PC-9 (cell line): ENCODE measurements at regions not wholly inside any gene's neighbourhood (a gene's known extent, or its start where the extent isn't known, plus 50 kb on each side); places are given as distances from the start of the nearest gene placed in this dataset.

ENCODE experiments used
- EZH2 ChIP-seq: fragments of 200-600 bp; sonication (generic); IDR thresholded peaks from 2 replicates; pipeline ENCODE4 v1.8.0; 2017; ENCODE audit warnings: antibody characterized with exemption, low read depth
- TF ChIP-seq, protein P1 (sequence below): fragments of 200-600 bp; sonication (generic); conservative IDR thresholded peaks from 2 replicates; pipeline ENCODE4 v1.6.1; 2017; ENCODE audit warnings: mixed run types, antibody characterized with exemption, mild to moderate bottlenecking, moderate library complexity

DNA sequence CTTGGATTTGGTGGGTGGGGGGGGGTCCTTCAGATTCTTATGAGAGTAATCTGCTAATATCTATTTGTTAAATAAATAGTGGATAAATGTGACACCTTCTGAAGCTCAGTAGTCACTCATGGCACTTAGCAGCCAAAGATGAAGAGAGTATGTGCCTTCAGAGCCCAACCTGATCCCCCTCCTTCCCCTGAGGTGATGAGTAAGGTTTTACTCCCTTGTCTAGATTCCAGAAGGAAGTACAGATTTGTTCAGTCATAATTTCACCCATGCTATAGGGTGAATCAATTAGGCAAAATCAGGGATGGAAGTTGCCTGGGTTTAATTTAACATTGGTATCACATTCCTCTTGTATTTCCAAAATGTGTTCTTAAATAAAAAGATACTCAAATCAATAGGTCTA, 340.3 kb upstream of the ATP2B1 start:
- TF ChIP-seq, protein P1, sequence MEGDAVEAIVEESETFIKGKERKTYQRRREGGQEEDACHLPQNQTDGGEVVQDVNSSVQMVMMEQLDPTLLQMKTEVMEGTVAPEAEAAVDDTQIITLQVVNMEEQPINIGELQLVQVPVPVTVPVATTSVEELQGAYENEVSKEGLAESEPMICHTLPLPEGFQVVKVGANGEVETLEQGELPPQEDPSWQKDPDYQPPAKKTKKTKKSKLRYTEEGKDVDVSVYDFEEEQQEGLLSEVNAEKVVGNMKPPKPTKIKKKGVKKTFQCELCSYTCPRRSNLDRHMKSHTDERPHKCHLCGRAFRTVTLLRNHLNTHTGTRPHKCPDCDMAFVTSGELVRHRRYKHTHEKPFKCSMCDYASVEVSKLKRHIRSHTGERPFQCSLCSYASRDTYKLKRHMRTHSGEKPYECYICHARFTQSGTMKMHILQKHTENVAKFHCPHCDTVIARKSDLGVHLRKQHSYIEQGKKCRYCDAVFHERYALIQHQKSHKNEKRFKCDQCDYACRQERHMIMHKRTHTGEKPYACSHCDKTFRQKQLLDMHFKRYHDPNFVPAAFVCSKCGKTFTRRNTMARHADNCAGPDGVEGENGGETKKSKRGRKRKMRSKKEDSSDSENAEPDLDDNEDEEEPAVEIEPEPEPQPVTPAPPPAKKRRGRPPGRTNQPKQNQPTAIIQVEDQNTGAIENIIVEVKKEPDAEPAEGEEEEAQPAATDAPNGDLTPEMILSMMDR, result no peak
- TF ChIP-seq EZH2, result no peak
